Astrocyte of the cerebellum (primary cell): ENCODE measurements at regions not wholly inside any gene's neighbourhood (a gene's known extent, or its start where the extent isn't known, plus 50 kb on each side); places are given as distances from the start of the nearest gene placed in this dataset.
"Not testable (repeated sequence)": the region's sequence is repeated elsewhere in the genome, so short reads cannot be mapped to it uniquely, and the experiment has no call there.

Experiments
- DNase-seq: peaks from one replicate; pipeline ENCODE4 v3.0.0-alpha.2; 2011; ENCODE audit warnings: low read depth
- H3K4me3 ChIP-seq: 2 replicates; pipeline ENCODE4 v1.5.1; 2011; ENCODE audit warnings: mild to moderate bottlenecking, low read depth, low read length, moderate library complexity
- CTCF ChIP-seq: IDR thresholded peaks from 2 replicates; pipeline ENCODE4 v1.5.1; 2012; ENCODE audit warnings: low read length, low read depth, moderate library complexity, mild to moderate bottlenecking; ENCODE audit errors: missing control alignments
- in situ Hi-C: cut with HindIII; loops from 2 replicates; pipeline ENCODE4 v1.10.0; 2017; ENCODE audit warnings: low sequenced_read_pairs

GRCh38 chr10:7071421-7071820 is 339.4 kb downstream of the SFMBT2 start:
- no peak for DNase-seq
- no peak for TF ChIP-seq CTCF
- in situ Hi-C loops, result no loop called here
- H3K4me3 ChIP-seq, result no peak overlapping the region

GRCh38 chr10:7070950-7071349 is 339.9 kb downstream of the SFMBT2 start:
- H3K4me3 ChIP-seq, result no peak overlapping the region
- in situ Hi-C loops, result no loop called here
- no peak for DNase-seq
- no peak for TF ChIP-seq CTCF

GRCh38 chr10:7069706-7070105 is 341.1 kb downstream of the SFMBT2 start:
- H3K4me3 ChIP-seq, result no peak overlapping the region
- no peak for TF ChIP-seq CTCF
- in situ Hi-C loops, result no loop called here
- DNase-seq, result no peak

- H3K4me3 ChIP-seq, result no peak overlapping the region
- in situ Hi-C loops, result no loop called here
- no peak for DNase-seq
- TF ChIP-seq CTCF, result no peak
Measured at GRCh38 chr10:7056216-7056615, 354.6 kb downstream of the SFMBT2 start.

GRCh38 chr10:7054915-7055314 is 355.9 kb downstream of the SFMBT2 start:
- DNase-seq, result no peak
- H3K4me3 ChIP-seq, result no peak overlapping the region
- peak; percentile 43 for TF ChIP-seq CTCF
- in situ Hi-C loops, result no loop called here

- no peak for DNase-seq
- no peak overlapping the region for H3K4me3 ChIP-seq
- no peak for TF ChIP-seq CTCF
- in situ Hi-C loops, result no loop called here
Measured at GRCh38 chr10:7053195-7053594, 357.6 kb downstream of the SFMBT2 start.

- H3K4me3 ChIP-seq, DNase-seq, in situ Hi-C loops: not testable (repeated sequence)
Measured at GRCh38 chr10:7050024-7050423, 360.8 kb downstream of the SFMBT2 start.
